A673 (cell line): ENCODE measurements at regions not wholly inside any gene's neighbourhood (a gene's known extent, or its start where the extent isn't known, plus 50 kb on each side); places are given as distances from the start of the nearest gene placed in this dataset.

Source experiments
- BruUV-seq: library from RNA; stranded (reverse); fragments of 400-500 nt; replicated peaks from 2 replicates; lab custom pipeline; 2021; lab: Mats Ljungman, UMichigan
- CTCF ChIA-PET: fragments of 300-600 bp; sonication (Branson Sonifier 250); formaldehyde crosslinking; loops from one replicate; lab custom pipeline; 2022; ENCODE audit warnings: antibody characterized with exemption; lab: Charles Lee
- POLR2A ChIA-PET: fragments of 300-600 bp; sonication (Branson Sonifier 250); formaldehyde crosslinking; loops from one replicate; lab custom pipeline; 2022; ENCODE audit warnings: antibody characterized with exemption; ENCODE audit not compliant: low non-redundant PET; lab: Charles Lee
- DNase-seq: peaks from one replicate; pipeline ENCODE4 v3.0.0-alpha.2; 2015; ENCODE audit warnings: low spot score
- H3K27ac ChIP-seq: fragments of 200-600 bp; sonication (generic); 2 replicates; pipeline ENCODE4 v1.5.1; 2016; ENCODE audit warnings: mixed run types, low read depth, mild to moderate bottlenecking, mixed read lengths, antibody characterized with exemption, low read length; ENCODE audit not compliant: poor library complexity, severe bottlenecking
- H3K27me3 ChIP-seq: fragments of 200-600 bp; sonication (generic); replicated peaks from 2 replicates; pipeline ENCODE4 v1.6.1; 2017; ENCODE audit warnings: mixed run types, low read depth, mild to moderate bottlenecking, mixed read lengths, antibody characterized with exemption, low read length; ENCODE audit not compliant: insufficient read depth, poor library complexity
- H3K36me3 ChIP-seq: fragments of 200-600 bp; sonication (generic); 2 replicates; pipeline ENCODE4 v1.6.1; 2016; ENCODE audit warnings: mixed run types, mild to moderate bottlenecking, mixed read lengths, antibody characterized with exemption, low read length; ENCODE audit not compliant: insufficient read depth, poor library complexity, severe bottlenecking
- H3K4me1 ChIP-seq: fragments of 200-600 bp; sonication (generic); 2 replicates; pipeline ENCODE4 v1.6.1; 2017; ENCODE audit warnings: mixed run types, mild to moderate bottlenecking, mixed read lengths, antibody characterized with exemption, low read length; ENCODE audit not compliant: insufficient read depth, poor library complexity, severe bottlenecking
- H3K4me3 ChIP-seq: fragments of 200-600 bp; sonication (generic); 2 replicates; pipeline ENCODE4 v1.5.1; 2016; ENCODE audit warnings: low read depth, mixed run types, mild to moderate bottlenecking, mixed read lengths, low read length; ENCODE audit not compliant: poor library complexity, severe bottlenecking
- H3K9me3 ChIP-seq: fragments of 200-600 bp; sonication (generic); 2 replicates; pipeline ENCODE4 v1.6.1; 2016; ENCODE audit warnings: mixed run types, low read depth, mild to moderate bottlenecking, mixed read lengths, antibody characterized with exemption, low read length; ENCODE audit not compliant: poor library complexity, severe bottlenecking
- EZH2 ChIP-seq: fragments of 200-600 bp; sonication (generic); IDR thresholded peaks from 2 replicates; pipeline ENCODE4 v1.6.1; 2017; ENCODE audit warnings: borderline replicate concordance, low read depth, mild to moderate bottlenecking, mixed read lengths, antibody characterized with exemption, low read length; ENCODE audit not compliant: poor library complexity, severe bottlenecking
- intact Hi-C: fragments of 100-400 bp; cut with micrococcal nuclease; formaldehyde crosslinking; loops from one replicate; pipeline ENCODE4 v1.10.0; 2022; ENCODE audit not compliant: unreplicated experiment
- TF ChIP-seq, protein P1 (sequence below): fragments of 300-800, 200-600 bp; sonication (generic); conservative IDR thresholded peaks from 2 replicates; pipeline ENCODE4 v1.5.1; 2017; ENCODE audit warnings: low read depth, mild to moderate bottlenecking, antibody characterized with exemption, low read length, moderate library complexity, mixed read lengths

DNA sequence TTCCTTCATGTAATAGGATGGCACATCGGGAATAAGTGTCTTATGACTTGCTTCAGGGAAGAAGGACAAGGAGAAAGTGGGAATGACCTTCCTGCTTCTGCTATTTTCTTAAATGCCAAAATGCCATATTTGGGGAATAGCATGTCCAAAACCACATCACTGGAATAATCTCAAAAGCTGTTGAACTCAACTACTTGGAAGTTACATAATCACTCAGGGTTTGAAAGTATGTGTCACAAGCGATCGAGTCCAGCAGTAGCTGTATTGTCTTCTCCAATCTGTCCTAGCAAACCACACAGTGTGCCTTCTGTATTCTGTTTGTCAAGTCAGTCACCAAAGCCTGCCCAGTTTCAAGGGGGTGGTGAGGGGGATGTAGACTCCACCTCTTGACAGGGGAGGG lies 58.3 kb upstream of the GADL1 start:
- CTCF ChIA-PET: no interaction called here
- Histone ChIP-seq H3K36me3 (no peaks in the 10 kb centered on the region), H3K27ac (no peak overlapping the region), H3K4me1 (peaks cover 12% of the 10 kb centered on the region), H3K9me3 (no peaks in the 10 kb centered on the region), H3K27me3 (no peaks in the 10 kb centered on the region), H3K4me3 (no peak overlapping the region)
- POLR2A ChIA-PET: no interaction called here
- BruUV-seq: no TSS peak
- intact Hi-C loops: no loop called here
- TF ChIP-seq EZH2: no peak
- TF ChIP-seq, protein P1, sequence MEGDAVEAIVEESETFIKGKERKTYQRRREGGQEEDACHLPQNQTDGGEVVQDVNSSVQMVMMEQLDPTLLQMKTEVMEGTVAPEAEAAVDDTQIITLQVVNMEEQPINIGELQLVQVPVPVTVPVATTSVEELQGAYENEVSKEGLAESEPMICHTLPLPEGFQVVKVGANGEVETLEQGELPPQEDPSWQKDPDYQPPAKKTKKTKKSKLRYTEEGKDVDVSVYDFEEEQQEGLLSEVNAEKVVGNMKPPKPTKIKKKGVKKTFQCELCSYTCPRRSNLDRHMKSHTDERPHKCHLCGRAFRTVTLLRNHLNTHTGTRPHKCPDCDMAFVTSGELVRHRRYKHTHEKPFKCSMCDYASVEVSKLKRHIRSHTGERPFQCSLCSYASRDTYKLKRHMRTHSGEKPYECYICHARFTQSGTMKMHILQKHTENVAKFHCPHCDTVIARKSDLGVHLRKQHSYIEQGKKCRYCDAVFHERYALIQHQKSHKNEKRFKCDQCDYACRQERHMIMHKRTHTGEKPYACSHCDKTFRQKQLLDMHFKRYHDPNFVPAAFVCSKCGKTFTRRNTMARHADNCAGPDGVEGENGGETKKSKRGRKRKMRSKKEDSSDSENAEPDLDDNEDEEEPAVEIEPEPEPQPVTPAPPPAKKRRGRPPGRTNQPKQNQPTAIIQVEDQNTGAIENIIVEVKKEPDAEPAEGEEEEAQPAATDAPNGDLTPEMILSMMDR: no peak
- no peak for DNase-seq

- TF ChIP-seq, protein P1: no peak
- TF ChIP-seq EZH2: no peak
- ChIA-PET CTCF (no interaction called here), POLR2A (no interaction called here)
- no peaks in the 10 kb centered on the region for H3K27me3 ChIP-seq
- no peaks in the 10 kb centered on the region for H3K36me3 ChIP-seq
- H3K27ac ChIP-seq: no peak overlapping the region
- H3K4me1 ChIP-seq: peaks cover 12% of the 10 kb centered on the region
- no TSS peak for BruUV-seq
- no peak for DNase-seq
- no peak overlapping the region for H3K4me3 ChIP-seq
- H3K9me3 ChIP-seq: no peaks in the 10 kb centered on the region
- intact Hi-C loops: no loop called here
Observed at GRCh38 chr3:30954426-30954825, 60.0 kb upstream of the GADL1 start.

DNA sequence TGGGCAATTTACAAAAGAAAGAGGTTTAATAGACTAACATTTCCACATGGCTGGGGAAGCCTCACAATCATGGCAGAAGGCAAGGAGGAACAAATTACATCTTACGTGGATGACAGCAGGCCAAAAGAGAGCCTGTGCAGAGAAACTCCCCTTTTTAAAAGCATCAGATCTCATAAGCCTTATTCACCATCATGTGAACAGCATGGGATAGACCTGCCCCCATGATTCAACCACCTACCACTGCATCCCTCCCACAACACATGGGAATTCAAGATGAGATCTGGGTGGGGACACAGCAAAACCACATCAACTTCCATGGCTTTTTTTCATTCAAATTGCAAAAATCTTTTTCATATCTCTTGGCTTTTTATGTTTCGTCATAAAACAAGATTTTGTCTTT lies 67.6 kb upstream of the GADL1 start:
- intact Hi-C loops: no loop called here
- H3K4me3 ChIP-seq: no peak overlapping the region
- H3K27me3 ChIP-seq: no peaks in the 10 kb centered on the region
- DNase-seq: no peak
- no peaks in the 10 kb centered on the region for H3K4me1 ChIP-seq
- TF ChIP-seq EZH2: no peak
- TF ChIP-seq, protein P1: no peak
- H3K9me3 ChIP-seq: no peaks in the 10 kb centered on the region
- no peak overlapping the region for H3K27ac ChIP-seq
- no peaks in the 10 kb centered on the region for H3K36me3 ChIP-seq
- ChIA-PET CTCF (no interaction called here), POLR2A (no interaction called here)
- BruUV-seq: no TSS peak
